ENCODE measurements at regions not wholly inside any gene's neighbourhood (a gene's known extent, or its start where the extent isn't known, plus 50 kb on each side); places are given as distances from the start of the nearest gene placed in this dataset.
A peak's percentile ranks its signal among the peaks of the same experiment; 100 is the strongest.

- DNase-seq (ENCODE audit: low spot score) = no peak
These were observed 474.8 kb downstream of the PDGFC start for GRCh38 chr4:156496797-156497196.

- DNase-seq (ENCODE audit: low spot score) = no peak
These were observed 475.8 kb downstream of the PDGFC start for GRCh38 chr4:156495836-156496235.

- DNase-seq (ENCODE audit: low spot score) = no peak
These were observed 476.5 kb downstream of the PDGFC start for GRCh38 chr4:156495091-156495490.

GRCh38 chr4:156493858-156494257 lies 477.7 kb downstream of the PDGFC start:
- no peak for DNase-seq (ENCODE audit: low spot score)

GRCh38 chr4:156487107-156487506 lies 484.5 kb downstream of the PDGFC start:
- no peak for DNase-seq (ENCODE audit: low spot score)

GRCh38 chr4:156481845-156482244 lies 489.8 kb downstream of the PDGFC start:
- DNase-seq (ENCODE audit: low spot score) = no peak

GRCh38 chr4:156477636-156478035 lies 494.0 kb downstream of the PDGFC start:
- no peak for DNase-seq (ENCODE audit: low spot score)

- DNase-seq (ENCODE audit: low spot score) = no peak
These were observed 495.2 kb downstream of the PDGFC start for GRCh38 chr4:156476359-156476758.

GRCh38 chr4:156475322-156475721 lies 496.3 kb downstream of the PDGFC start:
- peak; percentile 40 for DNase-seq (ENCODE audit: low spot score)

GRCh38 chr4:156473151-156473550 lies 498.4 kb downstream of the PDGFC start:
- no peak for DNase-seq (ENCODE audit: low spot score)

GRCh38 chr4:156472624-156473023 lies 499.0 kb downstream of the PDGFC start:
- no peak for DNase-seq (ENCODE audit: low spot score)

- no peak for DNase-seq (ENCODE audit: low spot score)
These were observed 505.9 kb upstream of the CTSO start for GRCh38 chr4:156459584-156459983.

- no peak for DNase-seq (ENCODE audit: low spot score)
These were observed 503.2 kb upstream of the CTSO start for GRCh38 chr4:156456830-156457229.

GRCh38 chr4:156443488-156443887 lies 489.8 kb upstream of the CTSO start:
- DNase-seq (ENCODE audit: low spot score) = no peak

- no peak for DNase-seq (ENCODE audit: low spot score)
These were observed 489.2 kb upstream of the CTSO start for GRCh38 chr4:156442912-156443311.

GRCh38 chr4:156439576-156440200 lies 486.0 kb upstream of the CTSO start:
- peak; percentile 3 for DNase-seq (ENCODE audit: low spot score)

- peak; percentile 4 for DNase-seq (ENCODE audit: low spot score)
These were observed 484.0 kb upstream of the CTSO start for GRCh38 chr4:156437666-156438065.

GRCh38 chr4:156422576-156422975 lies 468.9 kb upstream of the CTSO start:
- no peak for DNase-seq (ENCODE audit: low spot score)

- no peak for DNase-seq (ENCODE audit: low spot score)
These were observed 467.0 kb upstream of the CTSO start for GRCh38 chr4:156420623-156421022.

- DNase-seq (ENCODE audit: low spot score) = no peak
These were observed 465.5 kb upstream of the CTSO start for GRCh38 chr4:156419080-156419685.

- no peak for DNase-seq (ENCODE audit: low spot score)
These were observed 460.7 kb upstream of the CTSO start for GRCh38 chr4:156414406-156414805.

GRCh38 chr4:156413239-156414135 lies 459.8 kb upstream of the CTSO start:
- DNase-seq (ENCODE audit: low spot score) = no peak

GRCh38 chr4:156411531-156411930 lies 457.9 kb upstream of the CTSO start:
- DNase-seq (ENCODE audit: low spot score) = no peak

Data from pons (tissue), 1 donor.